Kidney capillary endothelial cell (primary cell): ENCODE measurements at regions not wholly inside any gene's neighbourhood (a gene's known extent, or its start where the extent isn't known, plus 50 kb on each side); places are given as distances from the start of the nearest gene placed in this dataset.
A peak's percentile ranks its signal among the peaks of the same experiment; 100 is the strongest.
"Not testable (repeated sequence)": the region's sequence is repeated elsewhere in the genome, so short reads cannot be mapped to it uniquely, and the experiment has no call there.

Source experiments
- DNase-seq: peaks from one replicate; pipeline ENCODE4 v3.0.0-alpha.2; 2018; ENCODE audit warnings: low spot score

DNA sequence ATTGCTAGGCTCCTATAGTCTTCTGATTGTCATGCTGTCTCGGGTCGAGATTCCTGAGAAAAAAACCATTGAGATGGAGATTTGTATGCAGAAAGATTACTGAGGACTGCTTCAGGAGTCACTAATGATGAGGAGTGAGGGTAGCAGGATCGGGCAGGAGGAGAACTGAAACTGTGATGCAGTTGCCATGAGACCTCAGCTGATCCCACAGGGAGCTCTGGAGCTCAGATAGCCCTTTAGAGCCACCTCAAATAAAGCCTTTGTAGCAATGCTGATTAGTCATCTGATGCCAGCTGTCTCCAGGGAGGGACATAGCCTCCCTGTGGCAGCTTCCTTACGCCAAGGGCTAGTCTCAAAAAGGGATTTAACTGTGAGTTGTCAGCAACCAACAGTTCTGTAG is 256.9 kb downstream of the DMAC1 start:
- DNase-seq: no peak

DNA sequence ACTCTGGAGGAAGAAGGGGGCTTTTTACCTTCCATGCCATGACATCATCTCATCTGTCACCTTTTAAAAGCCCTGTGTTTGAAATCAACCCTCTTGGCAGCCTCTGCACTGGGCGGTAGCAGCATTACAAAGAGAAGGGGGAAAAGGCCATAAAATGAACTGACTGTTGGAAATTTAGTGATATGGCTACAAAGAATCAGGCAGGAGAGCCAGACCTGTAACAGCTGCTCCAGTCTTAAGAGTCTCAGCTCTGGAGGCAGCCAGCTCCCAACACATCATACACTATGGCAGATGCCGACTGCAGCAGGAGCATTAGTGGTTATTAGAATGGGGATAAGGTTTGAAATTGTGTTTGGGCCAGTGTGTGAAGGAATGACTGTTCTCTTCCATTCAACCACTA is 257.5 kb downstream of the DMAC1 start:
- no peak for DNase-seq

DNA sequence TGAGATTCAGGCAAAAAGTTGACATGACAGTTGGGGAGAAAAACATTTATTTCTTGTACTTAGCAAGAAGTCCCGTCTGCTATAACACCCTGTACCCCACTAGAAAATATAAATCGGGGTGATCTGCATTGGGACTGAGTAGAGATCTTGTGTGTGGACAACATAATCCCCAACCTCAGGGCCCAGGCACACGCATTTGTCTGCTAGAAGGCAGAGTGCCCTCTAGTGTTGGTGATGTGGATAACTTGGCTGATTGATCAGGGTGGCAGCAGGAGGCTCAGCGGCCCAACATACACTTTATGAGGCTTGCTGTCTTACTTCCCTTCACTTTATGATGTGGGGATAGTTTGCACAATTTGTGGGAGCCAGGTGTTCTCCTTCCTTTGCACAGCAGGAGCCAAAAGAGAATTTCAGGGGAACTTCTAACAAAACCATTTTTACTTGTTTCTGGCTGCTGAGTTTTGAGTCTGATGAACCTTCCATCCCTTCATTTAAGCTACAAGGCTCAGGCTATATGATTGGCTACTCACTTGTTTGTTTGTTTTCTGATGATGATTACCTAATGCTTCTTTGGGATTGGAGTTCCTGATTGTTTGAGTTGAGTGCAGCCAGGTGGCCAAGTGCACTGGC is 263.2 kb downstream of the DMAC1 start:
- peak; percentile 38 for DNase-seq

DNA sequence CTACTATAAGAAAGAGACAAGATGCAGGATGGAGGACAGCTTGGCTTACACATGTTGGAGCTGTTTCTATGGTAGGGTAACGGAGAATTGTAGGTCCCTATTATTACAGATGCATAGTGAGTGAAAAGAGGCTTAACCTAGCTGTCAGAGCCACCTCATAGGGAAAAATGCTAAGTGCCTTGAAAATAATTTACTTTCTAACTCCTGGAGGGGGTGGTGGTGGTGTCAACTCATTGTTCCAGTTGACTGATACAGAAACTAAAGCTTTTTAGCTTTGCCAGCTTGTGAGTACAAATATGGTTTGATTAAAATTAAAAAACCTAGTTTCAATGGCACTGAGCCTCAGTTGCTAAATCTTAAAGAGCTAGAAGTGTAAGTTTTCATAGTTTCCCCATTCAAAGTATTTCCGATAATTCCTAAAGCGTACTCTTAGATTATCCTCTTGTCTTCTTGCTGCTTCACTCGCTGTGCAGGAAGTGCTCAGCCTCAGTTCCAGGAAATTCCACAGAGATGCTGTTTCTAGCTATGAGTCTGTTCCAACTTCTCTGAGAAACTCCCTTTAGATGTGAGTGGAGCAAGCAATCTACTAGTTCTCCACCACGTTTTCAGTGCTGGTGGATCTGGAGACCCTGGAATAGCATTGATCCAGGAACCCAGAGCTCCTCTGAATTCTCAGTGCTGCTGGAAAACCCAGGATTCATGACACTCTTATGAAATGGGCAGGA is 265.2 kb downstream of the DMAC1 start:
- no peak for DNase-seq

- no peak for DNase-seq
Measured at GRCh38 chr9:7533376-7534090, 266.0 kb downstream of the DMAC1 start.

DNA sequence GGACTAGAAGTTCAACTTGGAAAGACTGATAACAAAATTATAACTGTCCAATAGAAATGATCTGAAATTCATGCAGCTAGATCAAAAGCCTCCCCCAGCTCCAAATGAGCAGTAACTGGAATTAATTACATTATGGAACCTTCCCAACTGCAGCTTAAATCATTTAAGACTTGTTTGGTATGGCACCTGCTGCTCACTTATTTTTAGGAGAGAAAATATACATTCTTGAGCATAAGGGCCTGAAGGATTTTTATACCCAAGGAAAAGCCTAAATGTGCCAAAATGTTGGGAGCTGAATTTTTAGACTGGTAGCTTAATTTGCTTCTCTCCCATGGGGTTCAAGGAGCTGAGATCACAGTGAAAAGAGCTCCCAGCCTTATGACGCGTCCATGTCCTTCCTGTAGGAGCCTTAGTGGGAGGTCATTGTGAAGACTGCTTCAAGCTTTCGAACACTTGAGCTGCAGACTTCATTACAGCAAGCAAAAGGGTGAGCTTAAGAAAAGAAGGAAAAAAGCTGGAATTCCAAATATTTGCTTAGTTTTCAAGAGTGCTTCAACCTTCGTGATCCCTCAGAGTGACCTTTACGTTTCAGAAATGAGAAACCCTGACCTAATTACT is 276.0 kb downstream of the DMAC1 start:
- no peak for DNase-seq

DNA sequence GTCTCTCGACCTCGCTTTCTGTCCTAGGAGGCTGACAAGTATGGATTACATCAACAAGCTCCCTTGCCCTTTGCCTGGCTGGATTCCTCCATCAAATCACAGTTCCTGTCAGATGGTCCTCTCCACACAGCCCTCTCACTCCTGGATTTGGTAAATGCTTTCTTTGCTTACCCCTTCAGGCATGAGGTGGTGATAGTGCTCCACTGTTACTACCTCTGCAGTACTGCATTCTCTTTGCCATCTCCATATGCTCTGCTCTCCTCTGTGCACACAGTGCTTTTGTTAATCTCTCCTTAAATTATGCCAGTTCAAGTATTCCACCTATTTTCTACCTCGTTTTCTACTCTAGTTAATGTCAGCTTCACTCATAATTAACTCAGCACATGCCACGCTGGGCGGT is 279.2 kb downstream of the DMAC1 start:
- DNase-seq: no peak

- no peak for DNase-seq
Measured at GRCh38 chr9:7516376-7516775, 283.2 kb downstream of the DMAC1 start.

- no peak for DNase-seq
Measured at GRCh38 chr9:7510199-7510598, 289.4 kb downstream of the DMAC1 start.

GRCh38 chr9:7509576-7510145 is 289.9 kb downstream of the DMAC1 start:
- DNase-seq: no peak

DNA sequence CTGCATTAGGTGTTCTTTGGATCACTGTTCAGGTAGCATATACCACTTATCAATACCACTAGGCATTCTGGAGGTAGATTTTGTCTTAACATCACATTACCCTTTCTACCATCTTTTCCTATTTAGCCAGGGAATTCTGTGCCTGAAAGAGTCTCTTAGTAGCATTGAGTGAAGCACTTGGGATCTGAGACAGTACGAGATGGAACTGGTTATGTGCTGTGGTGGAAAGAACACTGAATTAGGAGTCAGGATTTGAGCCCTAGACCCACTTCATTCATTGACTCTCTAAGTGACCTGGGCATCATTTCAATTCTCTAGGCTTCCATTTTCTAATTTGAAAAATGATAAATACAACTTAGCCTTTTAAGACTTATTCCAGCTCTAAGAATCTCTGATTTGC is 291.1 kb downstream of the DMAC1 start:
- no peak for DNase-seq

GRCh38 chr9:7507566-7508270 is 291.9 kb downstream of the DMAC1 start:
- no peak for DNase-seq

DNA sequence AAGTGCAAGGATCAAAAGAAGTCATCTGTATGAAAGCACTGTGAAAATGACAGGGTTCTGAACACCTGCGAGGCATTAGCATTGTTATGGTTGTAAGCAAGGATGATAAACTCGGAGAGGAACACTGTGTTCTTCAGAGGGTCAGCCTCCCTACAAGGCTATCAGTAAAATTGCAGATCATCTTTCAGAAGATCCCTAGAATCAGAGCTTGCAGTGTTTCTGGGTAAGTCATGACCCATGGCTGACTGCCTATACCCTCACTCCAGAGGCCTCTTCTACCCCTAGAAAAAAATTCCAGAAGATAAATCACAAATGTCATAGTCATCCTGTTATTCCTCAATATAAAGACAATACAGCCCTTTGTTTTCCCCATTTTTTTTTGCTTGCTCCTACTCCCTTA is 292.6 kb downstream of the DMAC1 start:
- DNase-seq: no peak

GRCh38 chr9:7500521-7500920 is 299.1 kb downstream of the DMAC1 start:
- no peak for DNase-seq

DNA sequence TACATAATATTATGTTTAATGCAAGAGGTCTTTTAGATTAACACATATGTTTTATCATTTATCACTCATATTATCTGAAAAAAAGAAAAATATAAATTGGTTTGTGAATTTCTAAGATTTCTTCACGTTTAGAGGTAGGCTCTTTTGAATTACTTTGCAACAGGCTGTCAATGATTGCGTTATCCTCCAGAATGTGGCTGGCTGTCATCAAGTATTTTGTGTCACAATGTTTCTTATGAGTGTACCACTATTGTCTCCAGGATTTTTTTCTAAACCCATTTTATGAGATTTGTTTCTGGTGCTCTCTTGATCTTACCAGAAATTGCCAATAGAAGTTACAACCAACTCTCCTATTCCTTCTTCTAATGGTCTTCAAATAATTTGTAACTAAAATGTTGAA is 307.9 kb downstream of the DMAC1 start:
- DNase-seq: no peak

DNA sequence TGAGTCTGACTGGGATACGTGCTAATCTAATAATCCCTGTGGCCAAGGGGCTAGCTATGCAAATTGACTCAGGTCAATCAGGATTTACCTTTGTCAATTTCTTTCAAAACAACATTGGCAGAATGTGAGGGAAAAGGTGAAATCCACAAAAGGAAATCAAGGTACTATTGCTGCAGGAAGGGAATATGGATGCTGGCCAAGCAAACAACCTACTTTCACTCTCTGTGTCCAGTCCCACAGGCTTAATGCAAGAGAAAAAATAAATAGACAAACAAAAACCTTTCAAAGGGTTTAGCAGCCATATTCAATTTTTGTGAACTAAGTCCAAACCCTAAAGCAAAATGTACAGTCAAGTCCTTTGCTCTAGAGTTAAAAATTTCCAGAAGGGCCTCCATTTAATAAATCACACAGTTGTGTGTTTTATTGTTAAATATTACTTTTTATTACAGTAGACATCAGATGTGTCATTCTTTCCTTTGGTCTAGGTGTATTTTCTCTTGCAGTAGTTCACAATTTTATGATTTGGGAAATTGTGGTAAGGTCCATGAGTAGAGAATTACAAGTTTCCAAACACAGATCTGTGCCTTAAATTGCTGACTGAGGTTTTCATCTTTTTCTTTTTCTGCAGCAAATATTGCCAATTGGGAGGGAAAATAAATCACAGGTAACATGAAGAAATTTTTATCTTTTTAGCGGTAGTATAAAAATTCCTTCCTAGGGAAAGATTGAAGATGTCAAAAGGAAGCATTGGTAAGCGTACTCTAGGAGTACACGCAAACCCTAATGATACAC is 309.1 kb downstream of the DMAC1 start:
- no peak for DNase-seq

GRCh38 chr9:7489036-7489435 is 310.5 kb downstream of the DMAC1 start:
- DNase-seq: no peak

GRCh38 chr9:7484014-7484413 is 315.6 kb downstream of the DMAC1 start:
- not testable (repeated sequence) for DNase-seq

DNA sequence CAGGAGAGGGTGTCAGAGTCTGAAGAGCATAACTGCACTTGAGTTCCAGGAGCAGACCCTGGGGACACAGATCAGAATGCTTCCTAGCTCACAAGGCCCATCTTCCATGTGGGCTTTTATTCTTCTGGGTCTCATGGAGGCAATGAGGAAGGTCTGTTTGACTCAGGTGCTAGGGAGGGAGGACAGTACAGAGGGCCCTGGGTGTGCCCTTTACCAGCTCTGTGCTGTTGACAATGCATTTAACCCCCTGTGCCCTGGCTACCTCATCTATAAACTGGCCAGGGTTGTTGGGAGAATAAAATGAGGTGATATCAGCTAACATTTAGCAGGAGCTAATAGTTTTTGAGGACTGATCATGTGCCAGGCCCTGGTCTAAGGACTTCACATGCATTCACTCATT is 318.0 kb downstream of the DMAC1 start:
- DNase-seq: no peak

GRCh38 chr9:7479300-7479699 is 320.3 kb downstream of the DMAC1 start:
- DNase-seq: no peak

DNA sequence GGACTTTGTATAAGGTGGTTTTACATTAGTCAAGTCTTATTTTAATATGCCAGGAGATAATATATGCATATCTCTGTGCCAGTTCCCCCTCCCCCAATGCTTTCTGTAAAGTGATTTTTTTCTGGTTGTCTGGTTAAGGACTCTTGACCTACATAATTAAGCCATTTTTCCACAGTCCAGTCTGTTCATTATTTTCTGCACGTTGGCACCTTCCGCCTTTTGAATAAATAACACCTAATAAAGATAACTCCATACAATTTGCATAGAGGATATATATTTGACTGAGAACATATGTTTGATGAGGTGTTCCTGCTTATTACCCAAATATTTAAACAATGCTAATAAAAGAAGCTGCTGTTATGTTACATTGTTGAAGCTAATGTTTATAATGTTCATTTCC is 320.9 kb downstream of the DMAC1 start:
- no peak for DNase-seq
